CD1c-positive myeloid dendritic cell (primary cell): ENCODE measurements at regions not wholly inside any gene's neighbourhood (a gene's known extent, or its start where the extent isn't known, plus 50 kb on each side); places are given as distances from the start of the nearest gene placed in this dataset.

Experiments used
- DNase-seq: peaks from one replicate; pipeline ENCODE4 v3.0.0-alpha.2; 2016; ENCODE audit errors: extremely low spot score

- DNase-seq: no peak
Observed at GRCh38 chr7:47690902-47691558, 109.1 kb upstream of the TNS3 start.

- DNase-seq: no peak
Observed at GRCh38 chr7:47689558-47689957, 107.6 kb upstream of the TNS3 start.

GRCh38 chr7:47688311-47689100, 106.6 kb upstream of the TNS3 start:
- no peak for DNase-seq

- no peak for DNase-seq
Observed at GRCh38 chr7:47685712-47686376, 103.9 kb upstream of the TNS3 start.

GRCh38 chr7:47685151-47685550, 103.2 kb upstream of the TNS3 start:
- DNase-seq: no peak

- no peak for DNase-seq
Observed at GRCh38 chr7:47684728-47685127, 102.8 kb upstream of the TNS3 start.

GRCh38 chr7:47683485-47683898, 101.6 kb upstream of the TNS3 start:
- DNase-seq: no peak

GRCh38 chr7:47682874-47683273, 101.0 kb upstream of the TNS3 start:
- no peak for DNase-seq

GRCh38 chr7:47681249-47681810, 99.4 kb upstream of the TNS3 start:
- no peak for DNase-seq

- no peak for DNase-seq
Observed at GRCh38 chr7:47678641-47679380, 96.9 kb upstream of the TNS3 start.

GRCh38 chr7:47677664-47678063, 95.8 kb upstream of the TNS3 start:
- DNase-seq: peak; percentile 70

- DNase-seq: no peak
Observed at GRCh38 chr7:47677093-47677492, 95.2 kb upstream of the TNS3 start.

GRCh38 chr7:47672977-47673381, 91.1 kb upstream of the TNS3 start:
- no peak for DNase-seq

- peak; percentile 30 for DNase-seq
Observed at GRCh38 chr7:47672271-47672791, 90.4 kb upstream of the TNS3 start.

GRCh38 chr7:47671358-47671757, 89.4 kb upstream of the TNS3 start:
- DNase-seq: no peak

- peak; percentile 71 for DNase-seq
Observed at GRCh38 chr7:47670729-47671128, 88.8 kb upstream of the TNS3 start.

- DNase-seq: peak; percentile 69
Observed at GRCh38 chr7:47669901-47670384, 88.0 kb upstream of the TNS3 start.

- peak; percentile 91 for DNase-seq
Observed at GRCh38 chr7:47669178-47669891, 87.4 kb upstream of the TNS3 start.

GRCh38 chr7:47666164-47666862, 84.4 kb upstream of the TNS3 start:
- no peak for DNase-seq

- DNase-seq: no peak
Observed at GRCh38 chr7:47664650-47665195, 82.8 kb upstream of the TNS3 start.
